Pons (tissue), 1 donor: ENCODE measurements at regions not wholly inside any gene's neighbourhood (a gene's known extent, or its start where the extent isn't known, plus 50 kb on each side); places are given as distances from the start of the nearest gene placed in this dataset.

Experiments
- DNase-seq: peaks from one replicate; pipeline ENCODE4 v3.0.0-alpha.2; 2016; ENCODE audit warnings: low spot score

DNA sequence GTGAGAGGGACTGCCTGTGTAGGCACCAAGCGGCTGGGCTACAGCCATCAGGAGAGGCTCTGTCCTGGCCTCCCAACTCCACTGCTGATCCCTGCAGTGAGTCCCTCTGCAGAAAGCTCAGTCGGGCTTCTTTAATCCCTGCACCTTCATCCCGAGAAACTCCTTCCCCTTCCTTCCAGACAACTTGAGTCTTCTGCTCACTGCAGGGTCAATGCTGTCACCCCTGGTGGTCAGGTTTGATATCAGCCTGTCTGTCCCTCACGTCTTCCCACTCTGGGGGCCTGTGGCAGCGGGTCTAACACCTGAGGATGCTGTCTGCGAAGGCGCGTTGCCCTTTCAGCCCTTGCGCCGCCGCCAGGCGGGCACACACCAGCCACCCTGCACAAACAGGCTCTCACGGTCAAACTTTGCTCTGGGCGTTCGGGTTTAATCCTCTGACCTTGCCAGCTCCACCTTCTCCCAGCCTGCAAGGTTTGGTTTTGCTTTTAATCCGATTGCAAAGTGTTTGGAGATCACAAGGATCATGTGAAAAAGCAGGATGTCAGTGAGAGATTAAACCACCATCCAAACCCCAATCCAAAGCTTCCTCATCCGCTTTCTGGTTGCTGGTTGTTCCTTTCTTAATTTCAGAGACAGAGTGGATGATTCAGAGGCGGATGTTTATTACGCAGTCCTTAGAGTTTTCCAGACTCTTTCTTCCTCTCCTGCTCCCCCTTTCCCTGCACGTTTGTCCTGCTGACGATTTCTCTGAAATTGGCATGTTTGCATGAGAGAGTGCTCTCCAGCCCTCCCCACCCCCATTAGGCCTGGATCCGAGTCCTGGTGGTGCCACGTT, 74.8 kb upstream of the SLC34A2 start:
- DNase-seq, result no peak

DNA sequence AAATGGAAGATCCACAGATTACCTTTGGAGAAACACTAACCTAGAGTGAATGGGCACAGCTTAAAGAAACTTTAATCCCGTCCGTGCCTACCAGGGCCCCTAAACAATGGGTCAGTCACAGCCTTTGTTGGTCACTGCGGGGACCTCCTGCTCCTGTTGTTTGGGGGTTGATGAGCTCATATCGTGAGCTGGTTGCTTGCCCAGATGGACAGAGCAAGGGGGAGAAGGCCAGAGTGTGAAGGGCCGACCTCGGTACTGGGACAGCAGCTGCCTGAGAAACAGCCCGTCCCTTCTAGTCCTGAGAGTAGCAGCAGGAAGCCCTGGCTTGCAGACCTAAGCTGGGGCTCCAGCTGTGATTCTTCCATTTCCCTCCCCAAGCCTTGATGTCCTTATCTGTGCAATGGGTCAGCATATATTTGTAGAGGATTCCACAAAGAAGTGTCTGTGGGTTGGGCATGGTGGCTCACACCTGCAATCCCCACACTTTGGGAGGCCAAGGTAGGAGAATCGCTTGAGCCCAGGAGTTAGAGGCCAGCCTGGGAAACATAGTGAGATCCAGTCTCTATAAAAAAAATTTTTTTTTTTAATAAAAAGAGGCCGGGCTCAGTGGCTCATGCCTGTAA, 69.6 kb upstream of the SLC34A2 start:
- no peak for DNase-seq

DNA sequence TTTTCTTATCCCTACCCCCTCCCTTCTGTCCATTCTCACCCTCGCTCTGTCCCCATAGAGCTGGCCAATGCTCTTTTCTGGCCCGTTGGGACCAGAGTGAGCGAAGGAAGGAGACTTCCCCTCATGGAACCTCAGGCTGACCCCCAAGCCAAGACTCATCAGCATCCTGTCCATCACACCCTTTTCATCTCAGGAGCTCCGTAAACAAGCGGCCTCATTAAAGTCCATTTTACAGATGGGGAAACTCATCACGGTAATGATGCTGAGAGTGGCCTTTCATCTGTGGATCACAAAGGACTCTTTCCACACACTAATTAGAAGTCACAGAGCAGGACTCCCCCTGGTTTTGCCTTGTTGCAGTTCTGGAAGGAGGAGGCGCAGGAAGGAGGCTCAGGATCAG, 67.4 kb upstream of the SLC34A2 start:
- no peak for DNase-seq

DNA sequence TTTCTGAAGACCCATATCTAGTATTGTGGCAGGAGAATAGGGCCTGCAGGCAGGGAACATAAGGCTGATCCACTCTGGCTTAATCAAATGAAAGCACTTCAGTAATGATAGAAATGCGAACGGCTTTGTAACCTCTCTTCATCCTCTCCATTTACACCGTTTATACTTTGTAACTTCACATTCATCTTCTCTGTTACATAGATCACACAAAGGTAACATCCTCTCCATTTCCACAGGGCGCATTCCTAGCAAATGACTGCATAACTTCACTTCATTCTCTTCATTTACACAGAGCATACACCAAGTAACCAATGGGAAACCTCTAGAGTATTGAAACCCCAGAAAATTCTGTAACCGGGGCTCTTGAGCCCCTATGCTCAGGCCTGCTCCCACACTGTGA, 65.5 kb upstream of the SLC34A2 start:
- no peak for DNase-seq

DNA sequence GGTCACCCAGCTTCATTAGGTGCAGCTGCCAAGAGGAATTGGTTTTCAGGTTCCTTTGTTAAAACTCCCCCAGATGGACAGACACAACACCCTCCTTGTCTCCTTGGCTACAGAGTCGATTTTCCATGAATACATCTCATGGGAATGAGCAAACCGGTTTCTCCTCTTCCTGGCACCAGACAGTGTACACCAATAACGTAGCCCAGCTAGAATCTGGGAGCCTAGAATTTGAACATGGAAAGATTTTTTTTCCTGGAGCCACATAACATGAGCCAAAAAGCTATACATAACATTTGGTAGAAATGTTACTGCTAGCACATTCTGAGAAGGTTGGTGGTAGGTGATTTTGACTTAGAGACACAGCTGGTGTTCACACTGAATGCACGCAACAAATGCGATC, 62.9 kb upstream of the SLC34A2 start:
- DNase-seq, result no peak
